ENCODE measurements at regions not wholly inside any gene's neighbourhood (a gene's known extent, or its start where the extent isn't known, plus 50 kb on each side); places are given as distances from the start of the nearest gene placed in this dataset.

GRCh38 chr3:177750436-177750835 lies 553.2 kb upstream of the TBL1XR1 start:
- TF ChIP-seq CTCF (IDR thresholded peaks at IDR 0.05), result no peak
- no peak for TF ChIP-seq POLR2AphosphoS5 (IDR thresholded peaks at IDR 0.05)
- no peak for TF ChIP-seq POLR2A (IDR thresholded peaks at IDR 0.05)

Data from breast epithelium (tissue), 3 donors.